ENCODE measurements at regions not wholly inside any gene's neighbourhood (a gene's known extent, or its start where the extent isn't known, plus 50 kb on each side); places are given as distances from the start of the nearest gene placed in this dataset.

DNA sequence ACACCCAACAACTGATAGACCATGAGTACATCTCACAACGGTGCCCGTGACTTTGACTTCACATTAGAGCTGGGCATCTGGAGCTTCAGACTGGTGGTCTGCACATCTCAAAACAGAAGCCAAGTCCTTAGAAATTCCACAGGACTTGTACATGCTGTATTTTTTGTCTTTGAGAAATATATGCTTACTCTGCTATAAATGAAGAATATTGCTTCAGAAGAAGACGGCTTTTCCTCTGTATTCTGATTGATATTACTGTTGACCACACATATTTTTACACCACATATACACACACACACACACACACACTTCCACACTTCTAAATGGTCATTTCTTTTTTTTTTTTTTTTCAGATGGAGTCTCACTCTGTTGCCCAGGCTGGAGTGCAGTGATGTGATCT lies 338.3 kb upstream of the KIF2A start:
- Mint-ChIP-seq H3K27me3 (ENCODE audit: unreplicated experiment) (peaks cover 2% of the 10 kb centered on the region), H3K36me3 (ENCODE audit: low read depth, unreplicated experiment) (no peaks in the 10 kb centered on the region), H3K4me1 (ENCODE audit: unreplicated experiment) (peaks cover 9% of the 10 kb centered on the region), H3K27ac (ENCODE audit: unreplicated experiment) (no peak overlapping the region), H3K4me3 (ENCODE audit: unreplicated experiment) (no peak overlapping the region), H3K9me3 (ENCODE audit: unreplicated experiment) (no peaks in the 10 kb centered on the region)
- no peak for DNase-seq (ENCODE audit: low spot score)
- TF ChIP-seq, protein P1, sequence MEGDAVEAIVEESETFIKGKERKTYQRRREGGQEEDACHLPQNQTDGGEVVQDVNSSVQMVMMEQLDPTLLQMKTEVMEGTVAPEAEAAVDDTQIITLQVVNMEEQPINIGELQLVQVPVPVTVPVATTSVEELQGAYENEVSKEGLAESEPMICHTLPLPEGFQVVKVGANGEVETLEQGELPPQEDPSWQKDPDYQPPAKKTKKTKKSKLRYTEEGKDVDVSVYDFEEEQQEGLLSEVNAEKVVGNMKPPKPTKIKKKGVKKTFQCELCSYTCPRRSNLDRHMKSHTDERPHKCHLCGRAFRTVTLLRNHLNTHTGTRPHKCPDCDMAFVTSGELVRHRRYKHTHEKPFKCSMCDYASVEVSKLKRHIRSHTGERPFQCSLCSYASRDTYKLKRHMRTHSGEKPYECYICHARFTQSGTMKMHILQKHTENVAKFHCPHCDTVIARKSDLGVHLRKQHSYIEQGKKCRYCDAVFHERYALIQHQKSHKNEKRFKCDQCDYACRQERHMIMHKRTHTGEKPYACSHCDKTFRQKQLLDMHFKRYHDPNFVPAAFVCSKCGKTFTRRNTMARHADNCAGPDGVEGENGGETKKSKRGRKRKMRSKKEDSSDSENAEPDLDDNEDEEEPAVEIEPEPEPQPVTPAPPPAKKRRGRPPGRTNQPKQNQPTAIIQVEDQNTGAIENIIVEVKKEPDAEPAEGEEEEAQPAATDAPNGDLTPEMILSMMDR (IDR thresholded peaks at IDR 0.05; ENCODE audit: unreplicated experiment): no peak

DNA sequence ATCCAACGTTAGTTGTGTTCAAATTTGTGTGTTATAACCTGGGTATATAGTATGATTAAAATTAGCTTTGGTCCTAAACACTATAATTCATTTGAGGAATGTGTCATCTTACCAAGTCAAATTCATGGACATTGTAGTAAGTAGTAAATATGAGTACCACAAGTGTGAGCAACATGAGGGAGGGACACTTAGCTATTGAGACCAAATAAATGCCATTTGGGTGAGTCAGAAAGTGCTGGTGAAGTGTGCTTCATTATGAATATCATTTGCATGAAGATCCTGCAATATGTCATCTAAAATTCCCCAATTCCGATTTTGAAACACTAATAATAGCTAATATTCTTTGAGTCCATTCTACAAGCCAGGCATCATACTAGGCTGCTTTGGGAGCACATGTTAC lies 336.7 kb upstream of the KIF2A start:
- Mint-ChIP-seq H3K27ac (ENCODE audit: unreplicated experiment) (no peak overlapping the region), H3K36me3 (ENCODE audit: low read depth, unreplicated experiment) (no peaks in the 10 kb centered on the region), H3K27me3 (ENCODE audit: unreplicated experiment) (peaks cover 4% of the 10 kb centered on the region), H3K9me3 (ENCODE audit: unreplicated experiment) (no peaks in the 10 kb centered on the region), H3K4me3 (ENCODE audit: unreplicated experiment) (no peak overlapping the region), H3K4me1 (ENCODE audit: unreplicated experiment) (peaks cover 9% of the 10 kb centered on the region)
- TF ChIP-seq, protein P1 (IDR thresholded peaks at IDR 0.05; ENCODE audit: unreplicated experiment): no peak
- DNase-seq (ENCODE audit: low spot score): no peak

DNA sequence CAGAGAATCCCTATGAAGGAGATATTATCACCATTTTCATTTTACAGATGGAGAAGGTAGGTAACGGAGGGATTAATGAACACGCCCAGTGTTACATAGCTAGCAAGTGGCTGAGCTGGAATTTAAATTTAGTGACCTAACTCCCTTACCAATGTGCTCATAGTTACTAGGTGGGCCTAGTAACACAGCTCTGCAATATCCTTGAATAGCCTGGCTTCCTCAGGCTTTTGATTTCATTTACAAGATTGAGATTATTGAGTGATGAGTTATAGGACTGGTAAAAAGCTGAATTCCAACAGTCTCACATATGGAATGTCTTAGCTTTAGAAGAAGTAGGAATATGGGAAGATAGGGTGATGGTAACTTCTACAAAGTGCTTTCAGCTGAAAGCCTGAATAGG lies 336.3 kb upstream of the KIF2A start:
- Mint-ChIP-seq H3K27ac (ENCODE audit: unreplicated experiment) (no peak overlapping the region), H3K4me1 (ENCODE audit: unreplicated experiment) (peaks cover 9% of the 10 kb centered on the region), H3K9me3 (ENCODE audit: unreplicated experiment) (no peaks in the 10 kb centered on the region), H3K36me3 (ENCODE audit: low read depth, unreplicated experiment) (no peaks in the 10 kb centered on the region), H3K4me3 (ENCODE audit: unreplicated experiment) (no peak overlapping the region), H3K27me3 (ENCODE audit: unreplicated experiment) (peaks cover 4% of the 10 kb centered on the region)
- TF ChIP-seq, protein P1 (IDR thresholded peaks at IDR 0.05; ENCODE audit: unreplicated experiment): no peak
- no peak for DNase-seq (ENCODE audit: low spot score)

DNA sequence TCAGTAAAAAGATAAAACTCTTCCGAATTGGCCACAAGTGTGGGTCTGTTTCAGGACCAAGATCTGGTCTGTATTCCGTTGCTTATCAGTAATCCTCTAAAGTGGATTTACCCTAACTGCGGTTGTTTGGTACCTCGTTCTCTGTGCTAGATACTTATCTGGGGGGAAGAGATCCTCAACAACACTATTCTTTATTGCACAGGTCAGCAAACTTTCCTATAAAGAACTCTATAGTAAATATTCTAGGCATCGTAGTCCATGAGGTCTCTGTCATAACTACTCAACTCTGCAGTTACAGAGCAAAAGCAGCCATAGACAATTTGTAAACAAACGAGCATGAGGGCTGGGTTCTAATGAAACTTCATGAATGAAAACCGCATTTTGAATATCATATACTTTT lies 335.8 kb upstream of the KIF2A start:
- Mint-ChIP-seq H3K4me1 (ENCODE audit: unreplicated experiment) (peaks cover 9% of the 10 kb centered on the region), H3K4me3 (ENCODE audit: unreplicated experiment) (no peak overlapping the region), H3K27me3 (ENCODE audit: unreplicated experiment) (peaks cover 4% of the 10 kb centered on the region), H3K9me3 (ENCODE audit: unreplicated experiment) (no peaks in the 10 kb centered on the region), H3K36me3 (ENCODE audit: low read depth, unreplicated experiment) (no peaks in the 10 kb centered on the region), H3K27ac (ENCODE audit: unreplicated experiment) (no peak overlapping the region)
- TF ChIP-seq, protein P1 (IDR thresholded peaks at IDR 0.05; ENCODE audit: unreplicated experiment): no peak
- DNase-seq (ENCODE audit: low spot score): no peak

DNA sequence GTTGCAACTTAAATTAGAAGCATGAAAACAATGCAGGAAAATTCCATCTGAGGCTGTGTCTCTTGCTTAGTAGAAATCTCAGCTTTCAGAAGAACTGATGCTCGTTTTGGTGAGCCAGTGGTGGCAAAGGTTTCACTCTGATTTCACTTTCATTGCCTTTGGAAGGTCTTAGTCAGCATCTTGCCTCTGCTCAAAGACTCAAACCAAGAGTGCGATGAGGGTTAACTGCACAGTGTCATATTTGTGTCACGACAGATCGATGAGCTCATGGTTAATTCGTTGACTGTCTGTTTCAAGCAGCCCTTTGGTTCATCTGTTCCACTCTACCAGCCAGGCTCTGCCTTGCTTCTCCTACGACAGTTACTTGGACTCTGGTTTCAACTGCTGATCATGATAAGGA lies 331.3 kb upstream of the KIF2A start:
- H3K4me3 Mint-ChIP-seq (ENCODE audit: unreplicated experiment): no peak overlapping the region
- H3K9me3 Mint-ChIP-seq (ENCODE audit: unreplicated experiment): no peaks in the 10 kb centered on the region
- H3K27me3 Mint-ChIP-seq (ENCODE audit: unreplicated experiment): peaks cover 1% of the 10 kb centered on the region
- no peaks in the 10 kb centered on the region for H3K4me1 Mint-ChIP-seq (ENCODE audit: unreplicated experiment)
- no peak for DNase-seq (ENCODE audit: low spot score)
- H3K36me3 Mint-ChIP-seq (ENCODE audit: low read depth, unreplicated experiment): no peaks in the 10 kb centered on the region
- H3K27ac Mint-ChIP-seq (ENCODE audit: unreplicated experiment): no peak overlapping the region
- TF ChIP-seq, protein P1 (IDR thresholded peaks at IDR 0.05; ENCODE audit: unreplicated experiment): no peak
